ENCODE measurements at regions not wholly inside any gene's neighbourhood (a gene's known extent, or its start where the extent isn't known, plus 50 kb on each side); places are given as distances from the start of the nearest gene placed in this dataset.
"Not testable (repeated sequence)": the region's sequence is repeated elsewhere in the genome, so short reads cannot be mapped to it uniquely, and the experiment has no call there.

- H3K4me1 ChIP-seq; ATAC-seq; DNase-seq; H3K27me3 ChIP-seq; H3K4me3 ChIP-seq; intact Hi-C loops (cut with DNase I); H3K27ac ChIP-seq; H3K36me3 ChIP-seq; H3K9me3 ChIP-seq: not testable (repeated sequence)
- WGBS, 2 donors = 33 to 34% methylated on average over 2 of the region's 2 CpGs
Observed at GRCh38 chr14:19204827-19205226, 229.3 kb downstream of the POTEG start.

- H3K4me1 ChIP-seq; intact Hi-C loops (cut with DNase I); H3K9me3 ChIP-seq; H3K27me3 ChIP-seq; DNase-seq; H3K36me3 ChIP-seq; H3K27ac ChIP-seq; H3K4me3 ChIP-seq; ATAC-seq: not testable (repeated sequence)
- WGBS, 2 donors = 77 to 86% methylated on average over 3 of the region's 9 CpGs
Observed at GRCh38 chr14:19216480-19216879, 217.7 kb downstream of the POTEG start.

GRCh38 chr14:19219423-19219822, 214.7 kb downstream of the POTEG start:
- H3K9me3 ChIP-seq; H3K27ac ChIP-seq; H3K36me3 ChIP-seq; H3K4me1 ChIP-seq; intact Hi-C loops (cut with DNase I); DNase-seq; H3K27me3 ChIP-seq; ATAC-seq; H3K4me3 ChIP-seq: not testable (repeated sequence)
- WGBS, 2 donors = 60 to 79% methylated on average over 2 to 3 of the region's 3 CpGs

DNA sequence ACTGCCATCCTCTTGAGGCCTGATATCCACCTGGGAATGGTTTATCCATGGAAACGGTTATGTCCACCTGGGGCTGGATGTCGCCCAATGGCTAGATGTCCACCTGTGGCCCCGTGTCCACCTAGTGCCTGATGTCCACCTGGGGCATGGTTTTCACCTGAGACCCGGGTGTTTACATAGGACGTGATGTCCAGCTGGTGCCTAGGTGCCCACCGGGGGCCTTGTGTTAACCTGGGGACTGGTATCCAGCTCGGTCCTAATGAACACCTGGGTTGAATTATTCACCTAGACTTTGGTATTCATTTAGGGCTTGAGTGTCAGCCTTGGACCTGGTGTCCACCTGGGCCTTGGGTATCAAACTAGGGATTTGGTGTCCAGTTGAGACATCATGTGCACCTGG, 202.7 kb downstream of the POTEG start:
- H3K9me3 ChIP-seq; DNase-seq; ATAC-seq; H3K27me3 ChIP-seq; H3K36me3 ChIP-seq; H3K4me3 ChIP-seq; intact Hi-C loops (cut with DNase I); H3K4me1 ChIP-seq; H3K27ac ChIP-seq: not testable (repeated sequence)
- WGBS, 2 donors = 72 to 83% methylated on average over 5 of the region's 7 CpGs

GRCh38 chr14:19234059-19234458, 200.1 kb downstream of the POTEG start:
- DNase-seq; intact Hi-C loops (cut with DNase I); H3K27ac ChIP-seq; H3K4me3 ChIP-seq; H3K9me3 ChIP-seq; H3K36me3 ChIP-seq; ATAC-seq; H3K27me3 ChIP-seq; H3K4me1 ChIP-seq: not testable (repeated sequence)

- DNase-seq; H3K4me3 ChIP-seq; H3K36me3 ChIP-seq; H3K4me1 ChIP-seq; intact Hi-C loops (cut with DNase I); ATAC-seq; H3K27me3 ChIP-seq; H3K9me3 ChIP-seq; H3K27ac ChIP-seq: not testable (repeated sequence)
- 81% methylated on average over 2 of the region's 2 CpGs; no CpG with 5 or more reads in 1 of the 2 donors for WGBS, 2 donors
Observed at GRCh38 chr14:19237656-19238055, 196.5 kb downstream of the POTEG start.

GRCh38 chr14:19238584-19238983, 195.6 kb downstream of the POTEG start:
- intact Hi-C loops (cut with DNase I); ATAC-seq; H3K36me3 ChIP-seq; DNase-seq; H3K4me1 ChIP-seq; H3K9me3 ChIP-seq; H3K4me3 ChIP-seq; H3K27ac ChIP-seq; H3K27me3 ChIP-seq: not testable (repeated sequence)
- WGBS, 2 donors = 71 to 87% methylated on average over 2 to 3 of the region's 3 CpGs

- DNase-seq; H3K27ac ChIP-seq; H3K27me3 ChIP-seq; ATAC-seq; H3K9me3 ChIP-seq; intact Hi-C loops (cut with DNase I); H3K4me1 ChIP-seq; H3K36me3 ChIP-seq; H3K4me3 ChIP-seq: not testable (repeated sequence)
- 83 to 86% methylated on average over 9 to 11 of the region's 15 CpGs for WGBS, 2 donors
Observed at GRCh38 chr14:19239981-19240380, 194.2 kb downstream of the POTEG start.

- H3K36me3 ChIP-seq; H3K4me1 ChIP-seq; H3K27me3 ChIP-seq; DNase-seq; H3K27ac ChIP-seq; H3K4me3 ChIP-seq; ATAC-seq; H3K9me3 ChIP-seq; intact Hi-C loops (cut with DNase I): not testable (repeated sequence)
- 63 to 77% methylated on average over 14 to 15 of the region's 21 CpGs for WGBS, 2 donors
Observed at GRCh38 chr14:19240387-19240786, 193.8 kb downstream of the POTEG start.

GRCh38 chr14:19241451-19241850, 192.7 kb downstream of the POTEG start:
- DNase-seq = not testable (repeated sequence)
- 74 to 80% methylated on average over 10 to 13 of the region's 15 CpGs for WGBS, 2 donors

DNA sequence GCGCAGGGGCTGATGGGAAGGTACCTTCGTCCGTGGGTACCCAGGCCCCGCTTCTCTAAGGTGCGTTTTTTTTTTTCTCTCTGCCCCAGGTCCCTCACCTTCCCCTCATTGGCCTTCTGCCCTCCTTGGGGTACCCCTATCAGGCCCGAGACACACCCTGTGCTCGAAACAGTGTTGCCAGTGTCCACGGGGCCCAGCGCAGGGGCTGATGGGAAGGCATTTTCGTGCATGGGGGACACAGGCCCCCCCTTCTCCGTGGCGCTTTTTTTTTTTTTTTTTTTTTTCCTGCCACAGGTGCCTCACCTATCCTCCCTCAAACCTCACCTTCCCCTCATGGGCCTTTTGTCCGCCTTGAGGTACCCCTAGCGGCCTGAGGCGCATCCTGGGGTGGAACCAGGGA, 191.6 kb downstream of the POTEG start:
- H3K36me3 ChIP-seq; intact Hi-C loops (cut with DNase I); ATAC-seq; H3K4me1 ChIP-seq; DNase-seq; H3K27ac ChIP-seq; H3K9me3 ChIP-seq; H3K4me3 ChIP-seq; H3K27me3 ChIP-seq: not testable (repeated sequence)
- 80% methylated on average over 3 of the region's 15 CpGs; no CpG with 5 or more reads in 1 of the 2 donors for WGBS, 2 donors

More at GRCh38 chr14:19241451-19241850, 192.7 kb downstream of the POTEG start:
- intact Hi-C loops (cut with DNase I); H3K27ac ChIP-seq; H3K27me3 ChIP-seq; H3K4me3 ChIP-seq; ATAC-seq; H3K36me3 ChIP-seq; H3K4me1 ChIP-seq; H3K9me3 ChIP-seq: not testable (repeated sequence)

DNA sequence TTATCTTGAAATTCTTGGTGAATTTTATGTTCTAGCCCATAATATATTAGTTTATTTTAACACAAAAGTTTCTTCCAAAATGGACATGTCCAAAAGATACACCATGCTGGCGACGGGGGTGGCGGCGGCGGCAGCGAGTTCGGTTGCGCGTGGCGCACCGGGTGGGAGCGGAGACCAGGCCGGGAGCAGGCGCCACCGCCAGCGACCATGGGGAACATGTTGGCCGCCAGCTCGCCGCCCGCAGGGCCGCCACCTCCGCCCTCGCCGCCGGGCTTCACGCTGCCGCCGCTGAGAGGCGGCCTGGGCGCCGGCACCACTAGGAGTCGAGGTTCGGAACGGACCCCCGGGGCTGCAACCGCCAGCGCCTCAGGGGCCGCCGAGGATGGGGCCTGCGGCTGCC, 167.2 kb downstream of the POTEG start:
- H3K4me1 ChIP-seq; H3K27me3 ChIP-seq; H3K4me3 ChIP-seq; DNase-seq; H3K27ac ChIP-seq; H3K36me3 ChIP-seq; intact Hi-C loops (cut with DNase I); H3K9me3 ChIP-seq: not testable (repeated sequence)
- 62 to 68% methylated on average over 16 to 18 of the region's 40 CpGs for WGBS, 2 donors
- peak in 1 of 8 donors; percentile 5 for ATAC-seq

Measured in heart right ventricle (tissue), 16 donors.